Activated naive CD4-positive, alpha-beta T cell treated with anti-CD3 and anti-CD28 coated beads, Interleukin-2, amount 50 U/mL, for 16 hours (primary cell): ENCODE measurements at regions not wholly inside any gene's neighbourhood (a gene's known extent, or its start where the extent isn't known, plus 50 kb on each side); places are given as distances from the start of the nearest gene placed in this dataset.

Source experiments
- DNase-seq: peaks from one replicate; pipeline ENCODE4 v3.0.0-alpha.2; 2020

DNA sequence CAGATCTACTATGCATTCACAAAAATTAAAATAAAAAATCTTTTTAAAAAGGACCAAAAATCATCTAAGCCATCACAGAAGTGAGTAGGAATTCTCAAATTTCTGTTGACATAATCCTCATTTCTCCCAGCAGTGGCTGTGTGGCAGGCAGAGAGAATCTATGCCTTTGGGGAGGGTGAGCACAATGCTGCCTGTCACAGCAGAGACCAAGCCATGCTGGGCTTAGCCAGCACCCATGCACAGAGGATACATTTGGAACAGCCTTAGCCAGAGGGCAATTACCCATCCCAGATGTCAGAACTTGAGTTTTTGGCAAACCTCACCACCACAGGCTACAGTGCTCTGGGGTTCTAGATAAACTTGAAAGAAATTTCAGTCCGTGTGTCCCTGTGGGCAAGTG lies 1274.8 kb upstream of the ADGRL3 start:
- DNase-seq, result no peak

DNA sequence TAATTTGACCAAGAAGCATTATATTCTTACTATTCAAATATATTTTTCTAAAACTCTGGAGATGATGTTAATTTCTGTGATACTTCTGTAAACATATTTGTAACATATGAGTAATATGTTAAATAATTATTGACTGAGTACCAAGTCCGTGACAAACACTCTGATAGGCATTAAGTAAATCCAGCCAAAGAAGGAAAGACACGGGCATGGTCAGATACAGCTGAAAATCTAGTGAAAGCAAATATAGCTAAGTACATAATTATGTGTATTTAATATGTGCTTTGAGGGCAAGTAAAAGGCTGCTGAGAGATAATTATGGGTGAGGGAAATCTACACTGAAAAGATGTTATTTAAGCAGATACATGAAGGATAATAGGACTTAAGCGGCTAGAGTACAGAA lies 1263.6 kb upstream of the ADGRL3 start:
- DNase-seq, result no peak

DNA sequence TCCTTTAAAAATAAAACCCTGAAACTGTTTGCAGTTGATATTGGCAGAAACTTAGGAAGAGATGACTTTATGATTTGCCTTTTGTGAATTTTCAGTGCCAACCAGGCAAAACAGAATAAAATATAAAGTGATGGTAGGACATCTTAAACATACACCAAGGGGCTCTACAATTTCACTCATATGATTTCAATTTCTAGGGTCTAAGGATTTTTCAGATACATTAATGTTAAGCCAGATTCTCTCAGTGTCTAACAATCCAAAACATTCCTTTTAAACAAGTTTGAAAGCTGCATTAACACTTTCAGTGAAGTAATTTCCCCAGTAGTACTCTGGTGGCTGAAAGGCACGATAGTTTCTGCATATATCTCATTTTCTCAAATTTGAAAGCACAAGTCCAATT lies 1262.0 kb upstream of the ADGRL3 start:
- no peak for DNase-seq

DNA sequence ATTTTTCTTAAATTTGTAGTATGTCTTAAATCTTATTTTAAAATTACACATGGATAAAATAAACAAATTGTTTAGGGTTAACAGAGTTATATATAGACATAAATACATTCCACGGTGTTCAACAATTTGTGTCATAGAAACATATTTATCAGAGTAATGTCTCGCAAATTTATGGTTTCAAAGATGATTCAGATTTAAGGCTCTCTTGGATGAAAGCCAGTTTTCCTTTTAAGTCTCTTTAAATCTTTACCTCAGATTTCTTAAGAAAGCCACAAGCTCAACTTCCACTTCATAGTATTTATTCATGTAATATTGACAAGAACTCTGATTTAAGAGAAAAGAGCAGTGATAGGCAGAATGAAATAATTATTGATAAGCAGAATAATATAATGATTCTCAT lies 1254.8 kb upstream of the ADGRL3 start:
- DNase-seq, result no peak

DNA sequence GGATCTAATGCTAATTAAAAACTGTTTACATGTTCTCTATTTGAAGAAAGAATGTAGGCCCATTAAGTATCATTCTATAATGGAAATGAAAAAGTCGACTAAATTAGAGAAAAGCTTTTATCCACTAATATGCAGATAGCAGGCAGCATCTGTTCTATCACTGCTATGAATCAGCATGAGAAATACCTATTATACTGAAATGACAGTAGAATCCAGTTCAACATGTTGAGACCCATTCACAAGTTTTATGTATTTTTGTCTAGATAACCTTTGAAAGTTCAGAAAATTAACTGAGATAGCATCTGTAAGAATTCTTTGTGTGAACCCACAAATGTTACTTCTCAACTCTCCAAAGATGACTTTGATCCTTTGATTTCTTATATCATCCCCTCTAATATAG lies 1254.4 kb upstream of the ADGRL3 start:
- no peak for DNase-seq

DNA sequence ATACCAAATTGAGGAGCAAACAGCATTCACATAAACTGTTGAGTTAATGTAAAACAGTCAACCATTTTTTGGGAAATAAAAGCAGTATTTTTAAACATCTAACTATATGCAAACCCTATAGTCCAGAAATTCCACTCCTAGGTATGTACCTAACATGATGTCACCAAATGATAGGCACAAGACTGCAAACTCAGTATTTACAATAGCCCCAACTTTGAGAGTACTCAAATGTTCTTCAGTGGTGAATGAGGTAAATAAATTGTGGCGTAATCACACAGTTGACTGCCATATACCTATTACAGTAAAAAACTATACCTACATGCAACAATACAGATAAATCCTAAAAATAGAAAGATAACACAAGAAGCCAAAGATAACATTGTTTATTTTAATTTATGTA lies 1243.8 kb upstream of the ADGRL3 start:
- DNase-seq, result no peak

DNA sequence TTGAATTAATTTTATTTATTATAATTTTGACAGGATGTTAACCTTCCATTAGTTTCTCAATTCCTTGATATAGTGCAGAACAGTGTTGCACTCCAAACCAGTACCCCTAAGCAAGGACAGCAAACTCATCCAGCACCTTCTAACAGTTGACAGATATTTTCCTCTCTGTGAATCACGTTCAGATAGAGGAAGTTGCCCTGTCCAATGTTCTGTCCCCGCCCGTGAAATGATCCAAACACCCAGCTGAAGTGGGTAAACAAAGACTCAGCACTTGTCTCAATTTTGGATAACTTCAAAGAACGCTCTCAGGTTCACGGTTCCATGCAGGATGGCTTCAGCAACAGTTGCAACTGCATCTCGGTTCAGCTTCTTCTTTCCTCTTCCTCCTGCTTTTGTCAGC lies 1240.0 kb upstream of the ADGRL3 start:
- no peak for DNase-seq

DNA sequence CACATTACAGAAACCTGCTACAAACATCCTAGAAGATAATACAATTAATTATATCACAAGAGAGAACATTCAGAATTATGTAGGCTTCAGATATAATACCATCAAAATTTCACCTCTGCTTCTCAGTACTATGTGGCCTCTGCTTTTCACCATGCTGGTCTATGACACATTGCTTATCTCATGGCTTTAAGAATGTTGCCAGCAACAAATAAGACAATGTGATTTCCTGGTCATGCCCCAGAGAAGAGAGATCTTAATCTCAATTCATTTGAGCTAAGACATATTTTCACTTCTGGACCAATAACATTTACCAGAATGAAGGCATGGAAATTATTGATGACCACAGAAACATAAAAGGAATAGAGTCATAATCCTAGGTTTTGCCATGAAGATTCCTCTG lies 1233.4 kb upstream of the ADGRL3 start:
- DNase-seq, result no peak

DNA sequence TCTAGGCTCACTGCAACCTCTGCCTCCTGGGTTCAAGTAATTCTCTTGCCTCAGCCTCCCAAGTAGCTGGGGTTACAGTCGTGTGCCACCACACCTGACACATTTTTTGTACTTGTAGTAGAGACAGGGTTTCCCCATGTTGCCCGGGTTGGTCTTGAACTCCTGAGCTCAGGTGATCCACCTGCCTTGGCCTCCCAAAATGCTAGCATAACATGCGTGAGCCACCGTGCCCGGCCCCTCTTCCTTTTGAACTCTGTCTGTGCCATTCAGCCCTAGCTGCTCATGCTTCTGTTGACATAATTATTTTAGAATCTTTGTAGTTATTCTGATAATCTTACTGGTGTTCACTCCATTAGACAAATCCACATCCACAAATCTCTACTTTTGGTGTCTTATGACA lies 1231.3 kb upstream of the ADGRL3 start:
- no peak for DNase-seq

DNA sequence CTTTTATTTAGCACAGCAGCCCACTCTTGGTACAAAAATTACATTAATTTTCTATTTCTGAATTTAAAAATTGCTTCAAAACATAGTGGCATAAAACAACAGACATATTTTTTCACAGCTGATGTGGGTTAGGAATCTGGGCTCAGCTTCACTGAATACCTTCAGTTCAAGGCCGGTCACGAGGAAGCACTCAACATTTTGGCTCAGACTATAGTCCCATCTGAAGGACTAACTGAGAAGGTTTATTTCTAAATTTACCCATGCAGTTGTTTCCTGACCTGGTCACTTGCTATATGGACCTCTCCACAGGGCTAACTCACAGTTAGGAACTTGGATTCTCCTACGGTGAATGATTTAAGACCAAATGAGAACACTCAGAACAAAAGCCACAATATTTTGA lies 1230.2 kb upstream of the ADGRL3 start:
- DNase-seq, result no peak

DNA sequence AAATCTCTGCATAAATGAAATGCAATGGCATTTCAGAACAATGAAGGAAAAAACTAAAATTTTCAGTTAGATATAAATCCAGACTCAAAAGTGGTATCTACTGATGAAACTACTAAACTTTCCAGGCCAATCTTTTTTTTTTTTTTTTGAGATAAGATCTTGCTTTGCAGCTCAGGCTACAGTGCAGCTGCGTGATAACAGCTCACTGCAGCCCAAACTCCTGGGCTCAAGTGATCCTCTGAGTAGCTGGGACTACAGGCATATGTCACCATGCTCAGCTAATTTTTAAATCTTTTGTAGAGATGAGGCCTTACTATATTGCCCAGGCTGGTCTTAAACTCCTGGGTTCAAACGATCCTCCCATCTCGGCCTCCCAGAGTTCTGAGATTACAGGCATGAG lies 1228.2 kb upstream of the ADGRL3 start:
- DNase-seq, result no peak

DNA sequence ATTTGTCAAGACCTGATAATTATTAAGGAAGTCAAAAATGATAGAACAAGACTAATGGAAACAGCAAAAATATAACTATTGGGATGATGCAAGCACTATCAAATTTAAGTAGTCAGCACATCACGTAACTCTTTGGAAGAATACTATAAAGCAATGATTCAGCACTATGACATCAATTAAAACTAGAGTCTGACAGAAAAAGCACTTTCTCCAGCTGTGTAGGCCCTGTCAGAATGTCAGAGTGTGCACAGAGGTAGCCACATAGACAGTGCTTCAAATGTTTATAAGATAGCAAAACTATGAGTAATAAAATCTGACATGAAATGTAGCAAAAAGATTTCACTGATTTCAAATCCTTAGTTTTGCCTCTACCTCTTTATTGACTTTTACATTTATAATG lies 1226.6 kb upstream of the ADGRL3 start:
- no peak for DNase-seq

DNA sequence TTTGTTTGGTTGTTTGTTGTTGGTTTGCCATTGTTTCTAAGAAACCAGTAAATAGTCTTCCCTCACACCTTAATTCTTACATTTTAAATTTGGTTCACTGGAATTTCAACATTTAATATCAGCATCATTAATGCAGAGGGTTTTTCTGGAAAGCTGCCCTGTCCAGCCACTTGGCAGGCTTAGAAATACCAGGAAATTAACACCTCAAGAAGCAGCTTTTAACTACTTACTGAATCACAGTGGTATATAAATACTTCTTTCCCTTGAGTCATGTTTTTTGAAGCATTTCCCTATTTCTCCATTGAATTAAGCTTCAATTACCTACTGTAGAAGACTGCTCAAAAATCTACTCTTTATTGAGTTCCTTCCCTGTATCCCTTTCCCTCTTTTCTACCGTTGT lies 1221.1 kb upstream of the ADGRL3 start:
- DNase-seq, result no peak

DNA sequence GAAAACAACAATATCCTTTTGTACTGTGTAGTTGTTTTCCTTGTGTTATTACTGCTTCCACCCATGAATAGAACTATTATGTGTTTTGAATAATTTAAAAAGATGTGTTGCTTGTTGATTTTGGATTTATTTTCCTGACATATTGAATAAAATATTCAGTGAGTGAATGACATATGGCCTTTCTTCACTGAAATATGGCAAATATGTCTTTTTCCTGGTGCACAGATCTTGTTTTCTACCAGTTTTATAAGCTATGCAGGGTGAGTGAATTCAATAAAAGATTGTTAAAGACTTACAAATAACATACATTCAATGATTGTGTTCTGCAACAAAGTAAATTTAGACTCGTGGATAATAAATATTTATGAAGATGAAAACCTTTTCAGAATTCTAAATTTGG lies 1216.3 kb upstream of the ADGRL3 start:
- no peak for DNase-seq

DNA sequence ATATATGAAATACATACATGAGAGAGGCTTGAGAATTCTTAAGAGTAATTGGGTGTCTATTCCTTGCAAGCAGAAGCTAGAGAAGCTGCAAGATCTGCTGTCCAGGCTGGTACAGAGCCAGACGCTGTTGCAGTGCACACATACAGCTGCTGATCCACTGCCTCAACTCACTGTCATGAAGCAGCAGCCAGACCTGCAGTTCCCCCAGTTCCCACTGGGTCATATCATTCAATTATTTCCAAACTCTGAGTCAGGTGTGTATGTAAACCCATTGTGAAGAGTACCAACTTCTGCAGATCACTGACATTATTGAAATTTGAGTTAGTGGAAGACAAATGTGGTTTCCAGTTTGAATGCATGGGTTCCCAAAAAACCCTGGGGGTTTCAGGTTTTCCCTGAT lies 1212.8 kb upstream of the ADGRL3 start:
- no peak for DNase-seq

DNA sequence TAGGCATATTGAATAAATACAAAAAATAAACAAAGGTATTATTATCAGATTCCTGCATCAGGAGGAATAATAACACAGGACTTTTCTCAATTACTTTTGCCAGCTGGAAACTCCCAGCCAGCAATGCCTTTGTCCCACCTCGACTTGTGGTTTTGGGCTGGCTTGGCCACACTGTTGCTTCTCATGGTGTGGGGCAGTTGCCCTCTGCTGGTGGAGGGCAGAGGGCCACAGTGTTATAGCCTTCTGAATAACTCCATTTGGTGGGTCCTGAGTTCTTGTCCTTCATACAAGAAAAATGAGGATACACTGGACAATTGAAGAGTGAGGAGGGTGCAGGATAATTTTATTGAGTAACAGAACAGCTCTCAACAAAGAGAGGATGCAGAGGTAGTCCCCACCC lies 1206.0 kb upstream of the ADGRL3 start:
- DNase-seq, result no peak

DNA sequence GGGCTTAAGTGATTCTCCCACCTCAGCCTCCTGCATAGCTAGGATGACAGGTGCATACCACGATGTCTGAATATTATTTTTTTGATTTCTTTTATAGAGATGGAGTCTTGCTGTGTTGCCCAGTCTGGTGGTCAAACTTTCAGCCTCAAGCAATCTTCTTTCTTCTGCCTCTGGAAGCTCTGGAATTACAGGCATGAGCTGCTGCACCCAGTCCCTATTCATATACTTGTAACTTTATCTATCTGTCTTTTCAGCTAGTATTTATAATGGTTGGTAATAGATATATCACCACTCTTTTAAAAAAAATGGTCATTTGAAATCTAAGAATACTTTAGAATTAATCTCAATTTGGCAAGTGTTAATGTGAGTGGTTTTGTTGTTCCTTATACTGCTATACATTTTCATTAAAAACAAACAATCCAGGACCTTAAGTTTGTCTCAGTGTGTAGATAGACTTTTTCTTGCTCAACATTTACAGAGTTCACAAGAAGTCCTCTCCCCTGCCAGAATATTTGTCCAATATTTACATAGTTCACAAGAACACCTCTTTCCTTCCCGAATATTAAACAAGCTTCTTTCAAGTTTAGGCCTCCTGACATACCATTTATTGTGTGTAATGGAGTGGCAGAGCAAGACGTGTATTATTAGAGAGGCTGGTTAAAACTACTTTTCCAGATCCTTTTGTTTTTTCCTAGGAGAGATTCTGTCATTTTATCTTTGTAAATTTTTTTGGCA lies 1197.4 kb upstream of the ADGRL3 start:
- no peak for DNase-seq

DNA sequence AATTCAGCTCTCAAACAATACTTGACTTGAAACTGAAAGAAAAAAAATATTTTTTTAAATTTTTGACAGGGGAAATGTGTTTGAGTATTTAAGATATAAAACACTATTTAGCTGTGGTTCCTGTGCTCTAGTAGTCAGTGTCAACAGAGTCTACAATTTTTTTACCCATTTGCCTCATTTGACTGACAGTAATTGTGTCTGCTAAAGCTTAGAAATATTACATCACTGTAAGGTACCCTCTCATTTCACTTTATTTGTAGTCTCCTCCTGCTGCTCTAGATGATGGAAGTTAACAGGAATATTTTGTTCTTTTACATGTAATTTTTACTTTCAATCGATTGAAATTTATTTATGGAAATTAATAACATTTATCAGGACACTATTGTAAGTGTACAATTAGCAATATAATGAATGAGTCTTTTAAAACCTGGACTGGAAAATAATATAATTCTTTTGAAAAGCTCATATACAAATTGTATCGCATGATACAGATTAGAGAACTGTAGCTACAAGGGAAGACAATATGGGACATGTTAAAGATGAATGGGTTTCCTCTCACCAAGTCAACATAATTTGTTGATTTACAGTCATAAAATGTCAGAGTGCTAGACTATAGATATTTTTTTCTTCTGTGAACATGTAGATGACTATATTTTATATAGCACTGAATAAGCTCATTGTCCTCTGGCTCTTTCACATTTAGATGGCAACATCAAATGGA lies 1186.5 kb upstream of the ADGRL3 start:
- no peak for DNase-seq

DNA sequence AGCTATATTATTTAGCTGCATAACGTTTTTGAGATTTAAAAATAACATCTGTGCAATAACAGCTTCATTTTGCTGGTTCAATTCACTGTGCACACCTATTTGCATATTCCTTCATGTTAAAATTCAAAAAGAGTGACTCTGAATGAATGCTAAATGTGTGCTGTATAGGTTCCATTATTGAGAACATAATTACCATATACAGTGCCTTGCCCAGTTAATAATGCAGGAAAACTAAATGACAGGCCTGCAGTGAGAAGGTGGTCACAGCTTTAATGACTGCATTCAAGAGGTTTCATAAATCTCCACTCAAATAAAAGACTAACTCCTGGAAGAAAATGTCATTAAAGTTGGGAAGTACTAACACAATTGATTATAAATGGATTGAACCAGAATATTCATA lies 1183.2 kb upstream of the ADGRL3 start:
- DNase-seq, result no peak

DNA sequence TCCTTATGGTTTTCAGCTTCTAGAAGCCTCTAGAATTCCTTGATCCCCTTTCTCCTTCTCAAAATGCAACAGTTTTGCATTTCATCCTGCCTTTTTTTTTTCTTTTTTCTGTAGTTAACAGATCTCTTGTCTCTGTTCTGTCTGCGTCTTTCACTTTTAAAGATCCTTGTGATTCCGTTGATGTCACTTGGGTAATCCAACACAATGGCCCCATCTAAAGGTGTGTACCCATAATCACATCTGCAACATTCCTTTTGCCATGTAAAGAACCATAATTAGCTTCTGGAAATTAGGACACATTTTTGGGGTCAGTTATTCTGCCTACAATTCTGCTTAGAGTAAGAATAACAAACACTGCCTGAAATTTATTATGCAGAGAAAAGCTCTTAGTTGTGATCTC lies 1180.9 kb upstream of the ADGRL3 start:
- no peak for DNase-seq

DNA sequence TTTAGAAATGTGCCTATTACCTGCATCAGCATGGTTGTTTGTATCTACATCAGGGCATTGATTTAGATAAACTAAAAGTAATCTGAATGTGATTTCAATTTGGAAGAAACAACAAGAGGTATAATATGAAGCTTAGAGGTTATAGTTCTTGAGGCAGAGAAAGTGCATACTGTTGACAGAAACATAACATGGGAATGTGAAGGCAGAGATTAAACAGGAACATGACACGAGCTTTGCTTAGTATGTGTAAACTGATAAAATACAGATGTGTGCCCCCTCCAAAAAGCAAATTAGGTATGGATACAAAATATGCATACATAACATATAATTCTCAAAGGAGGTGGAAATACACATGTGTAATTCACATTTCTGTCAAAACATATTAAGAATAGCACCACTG lies 1180.2 kb upstream of the ADGRL3 start:
- no peak for DNase-seq

DNA sequence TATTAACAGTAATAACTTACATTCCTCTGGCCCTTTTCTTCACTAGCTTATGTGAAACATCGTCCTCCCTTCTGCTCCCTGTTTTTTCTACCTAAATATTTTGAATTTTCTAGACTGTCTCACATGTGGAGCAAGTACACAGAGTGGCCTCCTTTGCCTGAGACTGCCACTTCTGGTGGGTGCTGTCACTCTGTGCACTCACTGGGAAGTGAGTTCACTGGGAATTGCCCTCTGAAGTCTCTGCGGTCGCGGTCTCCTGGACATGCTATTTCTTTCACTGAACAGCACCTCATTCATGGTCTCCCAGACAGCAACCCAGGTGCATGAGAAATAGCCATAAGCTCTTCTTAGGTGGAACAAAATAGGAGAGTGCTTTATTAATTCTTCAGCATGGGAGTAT lies 1179.7 kb upstream of the ADGRL3 start:
- DNase-seq, result no peak

DNA sequence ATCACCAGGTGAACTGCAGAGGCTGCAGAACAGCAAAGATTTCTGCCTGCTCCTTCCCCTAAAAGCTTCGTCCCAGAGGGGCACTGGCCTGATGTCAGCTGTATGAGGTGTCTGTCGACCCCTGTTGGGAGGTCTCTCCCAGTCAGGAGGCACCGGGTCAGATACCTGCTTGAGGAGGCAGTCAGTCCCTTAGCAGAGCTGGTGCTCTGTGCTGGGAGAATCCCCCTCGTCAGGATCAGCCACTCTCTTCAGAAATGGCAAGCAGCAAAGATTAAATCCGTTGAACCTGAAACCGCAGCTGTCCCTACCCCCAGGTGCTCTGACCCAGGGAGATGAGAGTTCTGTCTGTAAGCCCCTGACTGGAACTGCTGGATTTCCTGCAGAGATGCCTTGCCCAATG lies 1166.3 kb upstream of the ADGRL3 start:
- no peak for DNase-seq

DNA sequence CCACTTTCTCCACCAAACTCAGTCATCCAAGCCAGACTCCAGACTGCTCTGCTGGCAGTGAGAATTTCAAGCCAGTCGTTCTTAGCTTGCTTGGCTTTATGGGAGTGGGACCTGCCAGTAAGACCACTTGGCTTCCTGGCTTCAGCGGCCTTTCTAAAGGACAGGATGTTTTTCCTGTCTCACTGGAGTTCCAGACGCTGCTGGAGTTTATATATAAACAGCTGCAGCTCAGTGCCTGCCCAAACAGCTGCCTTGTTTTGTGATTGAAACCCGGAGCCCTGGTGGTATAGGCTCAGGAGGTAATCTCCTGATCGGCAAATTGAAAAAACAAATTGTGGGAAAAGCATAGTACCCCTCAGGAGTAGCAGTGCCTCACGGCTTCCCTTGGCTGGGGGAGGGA lies 1165.8 kb upstream of the ADGRL3 start:
- DNase-seq, result no peak

DNA sequence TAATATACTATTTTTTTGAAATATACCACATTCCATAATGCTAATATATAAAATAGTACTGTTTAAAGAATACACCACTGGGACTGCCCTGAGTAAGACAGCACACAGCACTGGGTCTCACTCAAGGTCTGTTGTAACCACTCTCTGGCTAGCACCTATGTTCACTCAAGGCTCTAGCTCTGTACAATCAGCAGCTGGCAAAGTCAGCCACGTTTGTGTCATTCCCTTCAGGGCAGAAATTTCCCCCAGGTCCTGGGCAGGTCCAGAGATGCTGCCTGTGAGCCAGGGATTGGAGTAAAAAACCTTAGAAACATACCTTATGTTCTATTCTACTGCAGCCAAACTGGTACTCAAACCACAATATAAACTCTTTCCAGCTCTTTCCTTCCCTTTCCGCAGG lies 1160.2 kb upstream of the ADGRL3 start:
- no peak for DNase-seq
